ENCODE measurements at regions not wholly inside any gene's neighbourhood (a gene's known extent, or its start where the extent isn't known, plus 50 kb on each side); places are given as distances from the start of the nearest gene placed in this dataset.
"Not testable (repeated sequence)": the region's sequence is repeated elsewhere in the genome, so short reads cannot be mapped to it uniquely, and the experiment has no call there.

- DNase-seq (ENCODE audit: low read depth in 2 of 2): no peak
Measured at GRCh38 chr5:112472614-112473013, 53.5 kb upstream of the EPB41L4A start.

GRCh38 chr5:112473989-112474388 is 54.9 kb upstream of the EPB41L4A start:
- no peak for DNase-seq (ENCODE audit: low read depth in 2 of 2)

- DNase-seq (ENCODE audit: low read depth in 2 of 2): no peak
Measured at GRCh38 chr5:112475747-112476365, 56.8 kb upstream of the EPB41L4A start.

GRCh38 chr5:112479418-112479817 is 60.3 kb upstream of the EPB41L4A start:
- no peak for DNase-seq (ENCODE audit: low read depth in 2 of 2)

GRCh38 chr5:112480501-112480900 is 61.4 kb upstream of the EPB41L4A start:
- DNase-seq (ENCODE audit: low read depth in 2 of 2): no peak

GRCh38 chr5:112483704-112484103 is 64.6 kb upstream of the EPB41L4A start:
- DNase-seq (ENCODE audit: low read depth in 2 of 2): no peak

GRCh38 chr5:112485934-112486355 is 66.9 kb upstream of the EPB41L4A start:
- no peak for DNase-seq (ENCODE audit: low read depth in 2 of 2)

GRCh38 chr5:112491257-112491656 is 72.2 kb upstream of the EPB41L4A start:
- DNase-seq (ENCODE audit: low read depth in 2 of 2): no peak

GRCh38 chr5:112492291-112492690 is 73.2 kb upstream of the EPB41L4A start:
- no peak for DNase-seq (ENCODE audit: low read depth in 2 of 2)

GRCh38 chr5:112503749-112504501 is 84.8 kb upstream of the EPB41L4A start:
- DNase-seq (ENCODE audit: low read depth in 2 of 2): not testable (repeated sequence)

GRCh38 chr5:112509097-112509496 is 90.0 kb upstream of the EPB41L4A start:
- DNase-seq (ENCODE audit: low read depth in 2 of 2): not testable (repeated sequence)

- DNase-seq (ENCODE audit: low read depth in 2 of 2): no peak
Measured at GRCh38 chr5:112511920-112512319, 92.8 kb upstream of the EPB41L4A start.

- no peak for DNase-seq (ENCODE audit: low read depth in 2 of 2)
Measured at GRCh38 chr5:112512901-112513300, 93.8 kb upstream of the EPB41L4A start.

- no peak for DNase-seq (ENCODE audit: low read depth in 2 of 2)
Measured at GRCh38 chr5:112514111-112514510, 95.0 kb upstream of the EPB41L4A start.

GRCh38 chr5:112520474-112520873 is 101.4 kb upstream of the EPB41L4A start:
- not testable (repeated sequence) for DNase-seq (ENCODE audit: low read depth in 2 of 2)

GRCh38 chr5:112522891-112523673 is 104.0 kb upstream of the EPB41L4A start:
- not testable (repeated sequence) for DNase-seq (ENCODE audit: low read depth in 2 of 2)

- DNase-seq (ENCODE audit: low read depth in 2 of 2): not testable (repeated sequence)
Measured at GRCh38 chr5:112523674-112524263, 104.7 kb upstream of the EPB41L4A start.

- DNase-seq (ENCODE audit: low read depth in 2 of 2): no peak
Measured at GRCh38 chr5:112525217-112525616, 106.1 kb upstream of the EPB41L4A start.

- DNase-seq (ENCODE audit: low read depth in 2 of 2): no peak
Measured at GRCh38 chr5:112528928-112529327, 109.9 kb upstream of the EPB41L4A start.

GRCh38 chr5:112529525-112529924 is 110.4 kb upstream of the EPB41L4A start:
- no peak for DNase-seq (ENCODE audit: low read depth in 2 of 2)

GRCh38 chr5:112532654-112533360 is 113.7 kb upstream of the EPB41L4A start:
- no peak for DNase-seq (ENCODE audit: low read depth in 2 of 2)

GRCh38 chr5:112533362-112533761 is 114.3 kb upstream of the EPB41L4A start:
- DNase-seq (ENCODE audit: low read depth in 2 of 2): no peak
